Panc1 (cell line): ENCODE measurements at regions not wholly inside any gene's neighbourhood (a gene's known extent, or its start where the extent isn't known, plus 50 kb on each side); places are given as distances from the start of the nearest gene placed in this dataset.

Experiments used
- POLR2AphosphoS5 ChIP-seq: IDR thresholded peaks from 2 replicates; pipeline ENCODE4 v1.6.1; 2012; ENCODE audit warnings: mild to moderate bottlenecking, low read depth, low read length, moderate library complexity
- TF ChIP-seq, protein P1 (sequence below): fragments of 450-650 bp; IDR thresholded peaks from 2 replicates; pipeline ENCODE4 v1.5.1; 2017; ENCODE audit warnings: mild to moderate bottlenecking

GRCh38 chr4:186839122-186840037 is 115.7 kb upstream of the FAT1 start:
- TF ChIP-seq, protein P1, sequence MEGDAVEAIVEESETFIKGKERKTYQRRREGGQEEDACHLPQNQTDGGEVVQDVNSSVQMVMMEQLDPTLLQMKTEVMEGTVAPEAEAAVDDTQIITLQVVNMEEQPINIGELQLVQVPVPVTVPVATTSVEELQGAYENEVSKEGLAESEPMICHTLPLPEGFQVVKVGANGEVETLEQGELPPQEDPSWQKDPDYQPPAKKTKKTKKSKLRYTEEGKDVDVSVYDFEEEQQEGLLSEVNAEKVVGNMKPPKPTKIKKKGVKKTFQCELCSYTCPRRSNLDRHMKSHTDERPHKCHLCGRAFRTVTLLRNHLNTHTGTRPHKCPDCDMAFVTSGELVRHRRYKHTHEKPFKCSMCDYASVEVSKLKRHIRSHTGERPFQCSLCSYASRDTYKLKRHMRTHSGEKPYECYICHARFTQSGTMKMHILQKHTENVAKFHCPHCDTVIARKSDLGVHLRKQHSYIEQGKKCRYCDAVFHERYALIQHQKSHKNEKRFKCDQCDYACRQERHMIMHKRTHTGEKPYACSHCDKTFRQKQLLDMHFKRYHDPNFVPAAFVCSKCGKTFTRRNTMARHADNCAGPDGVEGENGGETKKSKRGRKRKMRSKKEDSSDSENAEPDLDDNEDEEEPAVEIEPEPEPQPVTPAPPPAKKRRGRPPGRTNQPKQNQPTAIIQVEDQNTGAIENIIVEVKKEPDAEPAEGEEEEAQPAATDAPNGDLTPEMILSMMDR: no peak
- no peak for TF ChIP-seq POLR2AphosphoS5
